ENCODE measurements at regions not wholly inside any gene's neighbourhood (a gene's known extent, or its start where the extent isn't known, plus 50 kb on each side); places are given as distances from the start of the nearest gene placed in this dataset.

- no peak for TF ChIP-seq CTCF (conservative IDR thresholded peaks at IDR 0.05; ENCODE audit: low read depth, low read length)
- no peak for TF ChIP-seq CEBPB (IDR thresholded peaks at IDR 0.05; ENCODE audit: low read depth, low read length)
- no peak for TF ChIP-seq MXI1 (IDR thresholded peaks at IDR 0.05; ENCODE audit: borderline replicate concordance, low read depth, low read length)
- no peak for TF ChIP-seq POLR2A (IDR thresholded peaks at IDR 0.05; ENCODE audit: low read depth, low read length)
- TF ChIP-seq BHLHE40 (IDR thresholded peaks at IDR 0.05; ENCODE audit: low read depth, low read length), result no peak
These were observed 298.7 kb upstream of the GOLIM4 start for GRCh38 chr3:168394439-168394838.
